NCI-H526 (cell line): ENCODE measurements at regions not wholly inside any gene's neighbourhood (a gene's known extent, or its start where the extent isn't known, plus 50 kb on each side); places are given as distances from the start of the nearest gene placed in this dataset.
"Not testable (repeated sequence)": the region's sequence is repeated elsewhere in the genome, so short reads cannot be mapped to it uniquely, and the experiment has no call there.

Experiments used
- DNase-seq, 2 experiments: peaks; one replicate each; lab custom pipeline; 2025; lab: John Stamatoyannopoulos, UW

DNA sequence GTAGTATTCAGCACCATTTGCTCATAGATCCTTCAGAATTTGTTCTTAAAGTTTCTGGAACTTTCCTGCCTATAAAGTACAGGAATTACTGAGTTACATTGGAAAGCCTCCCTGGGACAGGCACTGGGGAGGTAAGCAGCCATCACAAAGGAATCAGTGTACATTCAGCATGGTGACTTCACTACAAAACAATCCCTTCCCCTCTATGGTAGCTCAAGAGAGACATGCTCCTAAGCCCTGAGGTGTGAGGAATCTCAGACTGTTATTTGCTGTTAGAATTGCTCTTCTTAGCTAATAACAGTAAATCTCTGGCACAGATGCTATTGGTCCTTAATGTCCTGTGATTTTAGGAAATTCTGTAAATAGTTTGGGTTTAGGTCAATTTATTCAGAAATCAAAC lies 1898.0 kb upstream of the PCDH7 start:
- no peak for DNase-seq

DNA sequence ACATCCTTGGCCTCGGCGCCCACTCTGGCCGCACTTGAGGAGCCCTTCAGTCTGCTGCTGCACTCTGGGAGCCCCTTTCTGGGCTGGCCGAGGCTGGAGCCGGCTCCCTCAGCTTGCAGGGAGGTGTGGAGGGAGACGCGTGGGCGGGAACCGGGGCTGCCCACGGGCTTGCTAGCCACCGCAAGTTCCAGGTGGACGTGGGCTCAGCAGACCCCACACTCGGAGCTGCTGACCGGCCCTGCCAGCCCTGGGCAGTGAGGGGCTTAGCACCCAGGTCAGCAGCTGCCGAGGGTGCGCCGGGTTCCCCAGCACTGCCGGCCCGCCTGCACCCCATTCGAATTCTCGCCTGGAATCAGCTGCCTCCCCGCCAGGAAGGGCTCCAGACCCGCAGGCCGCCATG lies 1892.3 kb upstream of the PCDH7 start:
- DNase-seq, result no peak

DNA sequence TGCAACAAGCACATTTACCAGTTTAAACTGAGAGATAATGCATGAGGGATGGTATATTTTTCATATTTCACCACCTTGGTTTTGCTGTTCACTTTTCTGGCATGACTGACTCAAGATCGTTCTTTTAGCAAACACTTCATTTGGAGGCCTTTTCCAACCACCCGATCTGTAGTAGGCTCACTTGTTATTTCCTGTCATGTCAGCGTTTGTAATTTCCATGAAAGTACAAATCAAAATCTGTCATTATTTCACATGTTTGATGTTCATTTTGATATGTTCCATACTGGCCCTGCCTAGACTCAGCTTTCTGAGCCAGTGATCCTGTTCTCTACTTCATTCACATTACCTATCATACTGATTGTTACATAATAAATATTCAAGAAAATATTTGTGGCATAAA lies 1888.3 kb upstream of the PCDH7 start:
- DNase-seq, result no peak

DNA sequence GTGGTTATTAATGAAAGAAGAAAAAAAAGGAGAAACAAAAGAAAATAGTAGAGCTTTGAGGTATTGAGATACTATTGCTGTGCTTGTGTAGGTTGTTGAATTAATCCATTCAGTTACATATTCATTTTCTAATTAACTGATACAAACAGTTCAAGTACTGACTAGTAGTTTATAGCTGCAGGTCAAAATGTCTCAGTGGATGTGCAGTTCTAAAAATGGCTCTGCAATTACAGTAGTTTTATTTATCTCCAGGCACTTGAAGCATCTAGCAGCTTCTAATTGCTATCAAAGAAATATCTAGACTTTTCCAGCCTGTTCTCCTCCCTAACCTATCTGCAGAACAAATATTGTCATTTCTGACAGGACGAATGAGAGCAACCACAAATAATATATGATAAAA lies 1887.7 kb upstream of the PCDH7 start:
- no peak for DNase-seq

DNA sequence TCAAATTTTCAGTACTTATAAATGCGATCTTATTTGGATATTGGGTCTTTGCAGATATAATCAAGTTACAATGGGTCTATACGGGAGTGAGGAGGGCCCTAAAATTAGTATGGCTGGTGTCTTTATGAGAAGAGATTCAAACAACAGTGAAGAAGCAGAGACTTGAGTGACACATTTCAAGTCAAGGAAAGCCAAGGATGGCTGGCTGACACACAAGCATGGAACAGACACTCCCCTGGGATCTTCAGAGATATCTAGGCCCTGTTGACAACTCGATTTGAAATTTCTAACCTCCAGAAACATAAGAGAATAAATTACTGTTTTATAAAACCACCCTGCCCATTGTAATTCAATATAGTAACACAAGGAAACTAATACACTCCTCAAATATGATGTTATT lies 1886.0 kb upstream of the PCDH7 start:
- DNase-seq, result no peak

DNA sequence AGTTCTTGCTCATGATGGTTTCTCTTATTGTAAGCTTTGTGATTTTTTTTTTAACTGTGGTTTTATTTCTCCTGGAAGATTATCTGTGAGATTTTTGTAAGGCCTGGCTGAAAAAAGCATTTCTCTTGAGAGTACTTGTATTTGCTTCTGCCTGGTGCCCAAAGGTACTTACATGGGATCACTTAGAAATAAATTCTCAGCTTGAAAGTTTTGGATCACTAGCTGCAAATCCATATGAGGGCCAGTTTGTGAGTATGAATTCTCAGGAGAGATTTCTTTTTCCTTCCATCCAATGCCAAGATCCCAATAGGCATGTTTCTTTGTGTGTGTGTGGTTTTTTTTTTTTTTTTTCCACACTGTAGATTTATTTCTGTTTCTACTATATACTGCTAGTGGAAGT lies 1884.7 kb upstream of the PCDH7 start:
- no peak for DNase-seq

DNA sequence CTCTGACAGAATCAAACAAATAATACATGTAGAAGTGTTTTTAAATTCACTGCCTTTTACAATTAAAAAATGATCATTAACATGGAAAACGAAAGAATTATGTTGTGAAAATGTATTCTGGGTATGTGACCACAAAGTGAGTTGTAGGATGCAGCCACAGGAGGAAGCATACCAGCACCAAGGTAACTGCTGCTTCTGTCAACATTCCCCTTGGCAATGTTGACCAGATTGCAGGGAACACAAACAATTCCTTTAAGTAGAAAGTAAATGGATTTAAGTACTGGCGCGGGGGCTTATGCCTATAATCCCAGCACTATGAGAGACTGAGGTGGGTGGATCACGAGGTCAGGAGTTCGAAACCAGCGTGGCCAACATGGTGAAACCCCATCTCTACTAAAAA lies 1877.9 kb upstream of the PCDH7 start:
- DNase-seq, result no peak

DNA sequence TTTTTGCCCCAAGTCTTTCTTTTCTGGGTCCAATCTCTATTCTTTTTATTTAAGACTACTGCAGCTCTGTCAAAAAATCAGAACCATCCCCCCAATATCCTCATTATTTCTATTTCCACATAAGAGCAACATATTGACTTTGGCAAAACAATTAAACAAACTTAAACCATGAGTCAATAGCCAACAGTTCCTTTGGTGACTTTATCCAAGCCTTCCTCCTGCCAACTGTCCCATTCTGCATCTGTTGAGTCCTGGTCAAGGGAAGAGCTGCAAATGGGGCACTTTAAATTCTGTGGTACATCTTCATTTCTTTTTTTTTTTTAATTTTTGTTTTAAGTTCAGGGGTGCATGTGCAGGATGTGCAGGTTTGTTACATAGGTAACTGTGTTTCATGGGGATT lies 1875.0 kb upstream of the PCDH7 start:
- DNase-seq, result no peak

DNA sequence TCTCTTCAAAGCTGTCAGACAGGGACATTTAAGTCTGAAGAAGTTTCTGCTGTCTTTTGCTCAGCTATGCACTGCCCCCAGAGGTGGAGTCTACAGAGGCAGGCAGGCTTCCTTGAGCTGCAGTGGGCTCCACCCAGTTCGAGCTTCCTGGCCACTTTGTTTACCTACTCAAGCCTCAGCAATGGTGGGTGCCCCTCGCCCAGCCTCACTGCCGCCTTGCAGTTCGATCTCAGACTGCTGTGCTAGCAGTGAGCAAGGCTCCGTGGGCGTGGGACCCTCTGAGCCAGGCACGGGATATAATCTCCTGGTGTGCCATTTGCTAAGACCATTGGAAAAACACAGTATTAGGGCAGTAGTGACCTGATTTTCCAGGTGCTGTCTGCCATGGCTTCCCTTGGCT lies 1863.1 kb upstream of the PCDH7 start:
- not testable (repeated sequence) for DNase-seq

DNA sequence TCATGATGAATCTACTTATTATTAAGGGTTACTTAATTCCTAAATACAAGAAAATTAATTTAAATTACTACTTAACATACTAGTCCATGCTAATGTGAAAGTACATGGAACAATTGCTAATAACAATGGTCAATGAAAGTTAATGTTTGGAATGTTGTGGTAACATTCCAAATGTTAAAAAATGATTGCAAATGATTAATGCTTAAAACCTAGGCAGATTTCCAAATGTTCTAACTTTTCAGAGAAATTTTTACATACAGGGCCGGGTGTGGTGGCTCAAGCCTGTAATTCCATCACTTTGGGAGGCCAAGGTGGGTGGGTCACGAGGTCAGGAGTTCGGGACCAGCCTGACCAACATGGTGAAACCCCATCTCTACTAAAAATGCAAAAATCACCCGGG lies 1851.3 kb upstream of the PCDH7 start:
- no peak for DNase-seq

DNA sequence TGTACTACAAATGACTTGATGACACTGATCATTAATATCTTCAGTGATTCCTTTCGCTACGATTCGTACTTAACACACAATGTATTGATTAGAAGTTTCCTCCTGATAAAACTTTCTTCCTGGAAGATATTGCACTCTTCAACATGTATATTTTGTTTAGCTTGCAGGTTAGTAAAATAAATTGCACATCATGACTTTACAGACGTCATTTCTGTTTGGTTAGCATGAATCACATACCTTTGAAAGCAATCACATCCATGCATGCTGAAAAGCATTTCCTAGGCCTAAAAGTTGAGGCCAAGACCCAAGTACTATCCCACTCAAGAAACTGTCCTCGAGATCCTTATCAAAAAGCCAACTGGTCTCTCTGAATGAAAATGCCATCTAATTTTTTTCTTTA lies 1841.0 kb upstream of the PCDH7 start:
- DNase-seq, result no peak

DNA sequence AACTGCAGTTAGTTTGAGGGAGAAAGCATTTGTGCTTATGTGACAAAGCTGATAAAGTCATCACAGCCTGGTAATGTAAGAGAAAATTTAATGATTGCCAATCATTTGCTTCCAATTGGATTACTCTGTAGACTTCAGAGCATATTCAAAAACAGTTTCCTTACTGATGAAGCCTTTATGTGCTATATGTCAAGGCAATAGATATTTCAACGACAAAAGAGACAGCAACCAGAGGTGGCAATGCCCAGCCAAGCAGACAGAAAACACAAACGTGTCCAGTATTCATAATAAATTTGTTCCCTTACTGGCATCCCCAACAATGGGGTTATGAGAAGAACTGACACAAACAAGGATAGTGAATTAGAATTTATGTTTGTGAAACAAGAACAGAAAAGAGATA lies 1840.3 kb upstream of the PCDH7 start:
- no peak for DNase-seq

DNA sequence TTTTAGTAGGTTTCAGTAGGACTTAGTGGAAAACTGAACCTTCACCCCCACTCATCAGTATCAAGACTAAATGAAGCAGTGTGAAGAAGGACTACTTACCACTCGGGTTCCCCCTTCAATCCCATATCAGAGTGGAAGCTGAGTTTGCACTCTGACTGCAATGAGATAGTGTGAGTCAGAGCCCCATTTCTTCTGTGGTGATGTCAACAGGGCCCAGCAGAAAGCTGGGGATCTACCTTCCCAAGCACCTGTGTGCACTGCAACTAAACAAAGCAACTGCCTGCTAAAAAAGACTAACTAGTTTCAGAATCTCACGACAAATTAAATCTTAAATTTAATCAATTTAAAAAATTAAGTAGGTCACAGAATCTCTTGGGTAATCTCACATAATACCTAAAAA lies 1837.0 kb upstream of the PCDH7 start:
- DNase-seq, result no peak

DNA sequence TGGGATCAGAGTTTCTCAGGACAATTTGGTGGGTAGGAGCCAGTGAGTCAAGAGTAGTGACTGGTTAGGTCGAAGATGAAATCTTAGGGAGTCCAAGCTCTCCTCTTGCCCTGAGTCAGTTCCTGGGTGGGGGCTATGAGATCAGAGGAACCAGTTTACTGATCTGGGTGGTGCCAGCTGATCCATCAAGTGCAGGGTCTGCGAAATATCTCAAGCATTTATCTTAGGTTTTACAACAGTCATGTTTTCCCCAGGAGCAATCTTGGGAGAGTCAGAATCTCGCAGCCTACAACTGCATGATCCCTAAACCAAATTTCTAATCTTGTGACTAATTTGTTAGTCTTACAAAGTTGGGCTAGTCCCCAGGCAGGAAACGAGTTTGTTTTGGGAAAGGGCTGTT lies 1833.2 kb upstream of the PCDH7 start:
- no peak for DNase-seq

DNA sequence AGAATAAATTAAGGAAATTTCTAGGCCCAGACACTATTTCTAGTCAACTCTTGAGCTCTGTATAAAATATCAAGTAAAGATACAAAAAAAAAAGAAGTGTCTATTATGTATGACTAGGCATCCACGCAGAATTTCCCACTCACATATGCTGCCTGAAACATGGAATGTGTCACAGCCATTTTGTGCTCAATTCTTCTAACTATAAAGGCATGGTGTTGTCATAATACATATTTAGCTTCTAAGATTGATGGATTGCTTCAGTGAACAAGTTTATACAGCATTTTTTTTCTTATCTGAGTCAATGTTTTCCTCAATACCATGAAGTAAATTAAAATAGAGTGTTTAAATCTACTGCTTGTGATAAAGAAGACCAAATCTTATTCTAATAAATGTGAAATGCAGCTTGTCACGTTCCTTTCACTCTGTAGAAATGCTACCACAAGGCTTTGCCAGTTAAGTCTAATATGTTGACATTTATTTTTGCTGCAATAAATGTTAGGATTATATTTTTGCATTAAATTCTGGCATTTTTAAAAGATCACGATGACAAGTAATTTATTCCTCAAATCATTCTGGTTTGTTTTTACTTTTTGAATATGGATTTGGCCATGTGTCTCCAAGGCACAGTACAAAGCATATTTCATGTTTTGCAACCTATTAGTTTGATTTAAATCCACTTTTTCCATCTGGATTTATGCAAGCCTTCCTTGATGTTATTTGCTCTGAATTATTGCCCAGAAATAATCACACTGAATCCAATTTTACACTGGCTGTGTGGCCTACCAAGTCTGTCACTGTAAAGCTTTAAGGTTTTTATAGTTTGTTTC lies 1829.0 kb upstream of the PCDH7 start:
- DNase-seq, result no peak

DNA sequence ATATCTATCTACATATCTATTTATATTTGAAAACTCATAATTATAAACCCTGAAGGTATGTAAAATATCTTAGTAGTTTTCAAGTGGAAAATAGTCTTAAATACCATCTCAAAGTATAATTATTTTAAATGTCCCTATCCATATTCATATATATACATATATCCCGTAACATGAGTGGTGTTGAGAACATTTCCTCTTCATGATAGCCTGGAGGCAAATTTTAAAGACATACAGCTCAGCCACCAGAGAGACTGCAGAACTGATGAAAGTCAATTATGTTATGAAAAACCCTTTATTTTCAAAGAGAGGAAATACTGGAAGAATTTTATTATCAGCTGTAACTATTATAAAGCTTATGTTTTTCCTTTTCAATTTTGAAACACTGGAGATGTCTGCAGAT lies 1806.7 kb upstream of the PCDH7 start:
- DNase-seq, result no peak

DNA sequence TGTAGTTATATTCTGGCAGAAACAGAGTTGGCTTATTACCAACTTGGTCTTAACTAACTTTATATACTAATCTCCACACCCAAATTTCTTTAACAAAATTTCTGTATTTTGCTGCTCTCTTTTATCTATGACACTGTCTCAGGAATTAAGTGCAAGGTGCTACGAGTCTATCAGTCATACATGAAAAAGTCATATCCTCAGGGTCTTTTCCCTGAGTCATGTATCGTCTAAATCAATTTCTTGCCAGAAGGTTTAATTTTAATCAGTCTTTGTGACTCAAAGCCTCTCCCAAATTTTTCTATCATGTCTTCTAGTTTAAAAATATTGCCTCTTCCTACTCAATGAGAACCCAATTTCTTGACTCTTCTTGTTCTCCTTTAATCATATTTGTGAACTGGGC lies 1803.6 kb upstream of the PCDH7 start:
- no peak for DNase-seq

DNA sequence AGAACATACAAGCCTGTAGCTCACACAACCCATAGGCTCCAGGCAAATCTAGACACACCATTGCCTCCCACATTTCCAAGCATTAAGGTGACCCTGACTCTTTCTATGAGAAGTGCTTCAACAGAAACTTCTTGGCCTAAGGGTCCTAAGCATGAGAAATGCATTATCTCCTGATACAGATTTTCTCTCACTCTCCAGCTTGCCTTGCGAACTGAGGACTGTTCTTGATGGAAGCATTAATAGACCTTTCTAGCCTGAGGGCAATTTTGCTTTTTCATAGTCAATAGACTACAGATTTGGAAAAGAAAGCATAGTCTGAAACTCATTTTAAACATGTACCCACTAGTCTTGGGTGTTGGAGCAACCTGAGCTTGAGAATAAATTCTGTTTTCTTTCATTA lies 1801.3 kb upstream of the PCDH7 start:
- DNase-seq, result peak in 1 of 2 experiments; percentile 0

DNA sequence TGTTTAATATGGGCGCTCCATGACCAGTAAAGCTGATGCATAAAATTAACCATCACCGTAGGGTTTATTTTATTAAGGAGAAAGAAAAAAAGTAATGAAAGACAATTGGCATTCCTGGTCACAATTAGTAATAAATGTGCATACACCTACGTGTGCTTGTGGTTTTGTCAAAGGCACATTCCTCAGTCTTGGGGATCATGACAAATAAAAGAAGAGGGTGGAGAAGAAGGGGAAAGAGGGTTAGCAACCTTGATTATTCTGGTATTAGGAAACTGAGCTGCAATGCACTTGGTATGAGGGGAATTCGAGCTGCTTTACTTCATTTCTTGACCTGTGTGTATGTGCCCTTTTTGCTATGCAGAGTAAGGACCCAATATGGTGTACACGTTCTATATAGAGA lies 1798.3 kb upstream of the PCDH7 start:
- no peak for DNase-seq

DNA sequence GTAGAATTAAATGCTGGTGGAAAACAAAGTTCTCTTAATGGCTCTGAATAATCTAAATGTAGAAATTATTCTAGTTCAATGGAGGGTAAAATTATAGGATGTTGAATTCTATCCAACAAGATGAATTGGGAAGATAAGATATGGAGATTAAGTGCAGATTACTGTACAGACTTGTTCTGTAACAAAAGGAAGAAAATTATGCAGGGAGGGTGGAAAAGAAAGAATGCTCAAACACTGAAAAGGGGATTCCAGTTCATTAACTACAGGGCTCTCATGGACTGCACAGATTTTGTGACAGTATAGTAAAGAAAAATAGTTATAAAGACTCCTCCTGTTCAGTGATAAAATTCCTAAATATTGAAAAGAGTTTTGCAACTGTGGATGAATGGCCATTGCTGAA lies 1794.0 kb upstream of the PCDH7 start:
- DNase-seq, result no peak

DNA sequence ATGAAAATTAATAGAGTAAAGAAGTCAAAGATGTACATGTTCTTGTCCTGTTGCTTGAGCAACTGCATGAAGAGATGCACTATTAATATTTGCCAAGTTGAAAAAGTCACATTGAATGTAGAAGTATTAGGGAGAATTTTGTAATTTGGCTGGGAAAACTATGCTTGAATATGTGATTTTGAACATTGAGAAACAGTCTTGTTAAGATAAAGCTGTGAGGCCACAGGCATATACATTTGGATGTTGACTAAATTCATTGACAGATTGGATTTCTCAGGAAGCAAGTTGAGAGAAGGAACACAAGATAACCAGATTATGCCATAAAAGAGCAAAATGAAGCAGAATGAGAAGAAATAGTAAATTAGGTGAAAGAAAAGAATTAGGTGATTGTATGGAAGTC lies 1777.5 kb upstream of the PCDH7 start:
- no peak for DNase-seq

DNA sequence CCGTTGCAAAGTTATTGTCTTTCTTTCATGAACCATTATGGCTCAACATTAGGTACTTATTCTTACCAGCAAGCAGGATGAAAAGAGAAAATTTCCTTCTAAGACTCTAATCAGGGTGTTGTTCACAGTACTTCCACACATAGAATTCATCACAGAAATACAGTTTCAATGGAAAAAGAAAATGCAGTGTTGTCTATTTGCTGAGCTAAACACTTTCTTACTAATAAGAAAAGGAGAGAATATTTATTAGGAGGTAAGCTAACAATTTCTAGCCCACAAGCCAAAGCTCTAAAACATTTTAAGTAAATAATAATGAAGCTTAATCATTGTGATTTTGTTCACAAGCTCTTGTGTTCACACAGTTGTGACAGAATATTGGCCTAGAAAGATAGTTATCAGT lies 1772.8 kb upstream of the PCDH7 start:
- DNase-seq, result no peak

DNA sequence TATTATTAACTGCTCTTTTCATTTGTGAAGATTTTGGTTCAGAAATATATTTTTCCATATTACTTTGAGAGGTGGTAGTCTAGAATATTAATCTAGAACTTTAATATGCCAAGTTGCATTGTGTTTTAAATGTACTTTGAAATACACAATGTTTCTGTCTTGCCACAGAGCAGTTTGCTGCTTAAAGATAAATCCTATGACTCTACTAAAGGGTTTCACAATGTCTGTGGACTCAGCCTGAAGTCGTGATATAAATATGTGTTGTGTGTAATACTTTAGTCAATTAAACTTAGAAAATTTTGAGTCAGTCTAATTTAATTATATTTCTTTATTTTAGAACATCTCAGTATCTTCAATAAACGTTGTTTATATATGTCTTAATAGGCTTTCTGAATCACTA lies 1771.7 kb upstream of the PCDH7 start:
- DNase-seq, result no peak

DNA sequence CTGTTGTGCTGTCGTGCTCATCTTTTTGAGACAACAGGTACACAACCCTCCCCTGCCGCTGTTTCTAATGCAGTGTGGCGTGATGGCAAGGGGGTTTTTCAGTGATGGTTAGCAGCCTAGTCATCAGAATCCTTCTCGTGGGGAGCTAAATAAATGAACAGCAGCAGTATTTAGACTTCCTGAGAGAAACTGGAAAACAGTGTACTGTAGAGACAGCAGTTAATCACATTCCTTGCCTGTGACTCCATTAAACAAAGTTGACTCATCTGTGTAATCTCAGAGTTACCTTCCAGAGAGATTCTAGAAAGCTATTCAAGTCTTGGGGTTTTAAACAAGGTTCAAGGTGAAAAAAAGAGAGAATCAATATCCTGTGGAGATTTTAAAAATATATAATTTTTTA lies 1753.2 kb upstream of the PCDH7 start:
- no peak for DNase-seq
